ENCODE measurements at regions not wholly inside any gene's neighbourhood (a gene's known extent, or its start where the extent isn't known, plus 50 kb on each side); places are given as distances from the start of the nearest gene placed in this dataset.

DNA sequence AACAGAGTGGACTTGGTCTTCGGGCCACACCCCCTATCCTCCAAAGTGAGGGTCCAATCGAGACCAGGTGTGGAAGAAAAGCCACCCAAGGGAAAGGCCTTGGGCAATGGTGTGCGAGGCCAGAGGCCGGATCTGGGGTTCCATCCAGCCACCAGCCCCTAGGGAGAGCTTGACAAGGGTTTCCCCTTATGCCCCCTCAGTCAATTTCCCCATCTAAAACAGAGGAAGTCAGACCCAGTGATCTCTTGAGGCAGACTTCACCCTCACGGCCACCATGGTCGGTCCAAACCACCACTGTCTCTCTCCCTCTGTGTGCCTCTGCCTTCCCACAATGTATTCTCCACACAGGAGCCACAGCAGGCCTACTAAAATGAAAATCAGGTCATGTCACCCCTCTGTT is 82.9 kb downstream of the C5orf15 start:
- TF ChIP-seq POLR2AphosphoS5 (IDR thresholded peaks at IDR 0.05) = no peak
- no peak for TF ChIP-seq POLR2A (IDR thresholded peaks at IDR 0.05)
- TF ChIP-seq, protein P1, sequence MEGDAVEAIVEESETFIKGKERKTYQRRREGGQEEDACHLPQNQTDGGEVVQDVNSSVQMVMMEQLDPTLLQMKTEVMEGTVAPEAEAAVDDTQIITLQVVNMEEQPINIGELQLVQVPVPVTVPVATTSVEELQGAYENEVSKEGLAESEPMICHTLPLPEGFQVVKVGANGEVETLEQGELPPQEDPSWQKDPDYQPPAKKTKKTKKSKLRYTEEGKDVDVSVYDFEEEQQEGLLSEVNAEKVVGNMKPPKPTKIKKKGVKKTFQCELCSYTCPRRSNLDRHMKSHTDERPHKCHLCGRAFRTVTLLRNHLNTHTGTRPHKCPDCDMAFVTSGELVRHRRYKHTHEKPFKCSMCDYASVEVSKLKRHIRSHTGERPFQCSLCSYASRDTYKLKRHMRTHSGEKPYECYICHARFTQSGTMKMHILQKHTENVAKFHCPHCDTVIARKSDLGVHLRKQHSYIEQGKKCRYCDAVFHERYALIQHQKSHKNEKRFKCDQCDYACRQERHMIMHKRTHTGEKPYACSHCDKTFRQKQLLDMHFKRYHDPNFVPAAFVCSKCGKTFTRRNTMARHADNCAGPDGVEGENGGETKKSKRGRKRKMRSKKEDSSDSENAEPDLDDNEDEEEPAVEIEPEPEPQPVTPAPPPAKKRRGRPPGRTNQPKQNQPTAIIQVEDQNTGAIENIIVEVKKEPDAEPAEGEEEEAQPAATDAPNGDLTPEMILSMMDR (IDR thresholded peaks at IDR 0.05) = no peak

Measured in prostate gland (tissue), 2 donors.